Fibroblast of skin of scalp (primary cell): ENCODE measurements at regions not wholly inside any gene's neighbourhood (a gene's known extent, or its start where the extent isn't known, plus 50 kb on each side); places are given as distances from the start of the nearest gene placed in this dataset.
"Not testable (repeated sequence)": the region's sequence is repeated elsewhere in the genome, so short reads cannot be mapped to it uniquely, and the experiment has no call there.

Experiments
- DNase-seq: peaks from one replicate; pipeline ENCODE4 v3.0.0-alpha.2; 2013

DNA sequence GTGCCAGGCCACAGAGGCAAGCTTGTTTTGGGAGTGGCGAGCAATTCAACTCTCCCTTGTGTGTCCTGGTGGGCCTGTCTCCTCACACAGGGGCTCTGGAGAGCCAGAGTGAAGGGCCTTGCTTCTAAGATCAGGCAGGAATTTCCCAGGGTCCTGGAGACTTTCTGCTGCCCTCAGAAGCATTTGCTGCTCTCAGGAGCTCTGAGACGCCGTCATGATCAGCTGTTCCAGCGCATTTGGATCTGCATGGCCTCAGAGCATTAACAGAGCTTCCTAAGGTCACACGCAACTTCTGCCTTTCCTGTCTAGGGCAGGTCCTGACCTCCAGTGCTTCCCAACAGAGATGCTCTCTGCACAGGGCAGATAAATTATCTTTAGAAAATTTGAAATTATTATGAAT is 52.2 kb upstream of the C10orf90 start:
- DNase-seq, result no peak

GRCh38 chr10:126723226-126723625 is 52.7 kb upstream of the C10orf90 start:
- DNase-seq, result no peak

DNA sequence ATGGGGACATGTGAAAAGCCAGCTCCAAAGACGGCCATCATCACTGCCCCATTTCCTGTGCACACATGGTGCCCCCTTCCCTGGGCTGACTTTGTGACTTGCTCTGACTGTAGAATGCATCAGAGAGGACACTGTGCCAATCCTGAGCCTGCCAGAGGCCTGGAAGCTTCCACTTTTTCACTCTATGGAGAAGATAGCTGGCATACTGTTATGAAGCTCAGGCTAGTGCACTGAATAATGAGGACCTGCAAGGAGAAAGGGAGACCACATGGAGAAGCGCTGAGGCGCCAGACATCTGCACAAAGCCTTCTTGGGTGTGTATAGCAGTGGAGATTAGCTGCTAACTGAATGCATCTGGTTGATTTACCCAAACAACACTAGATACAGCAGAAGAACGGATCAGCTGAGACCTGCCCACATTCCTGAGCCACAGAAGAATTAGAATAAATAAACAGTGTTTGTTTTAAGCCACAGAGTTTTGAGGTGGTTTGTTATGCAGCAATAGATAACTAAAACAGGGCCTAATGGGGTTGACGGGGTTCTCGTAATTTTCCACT is 58.9 kb upstream of the C10orf90 start:
- DNase-seq, result no peak

- DNase-seq, result no peak
These were observed 60.5 kb upstream of the C10orf90 start for GRCh38 chr10:126730856-126731609.

DNA sequence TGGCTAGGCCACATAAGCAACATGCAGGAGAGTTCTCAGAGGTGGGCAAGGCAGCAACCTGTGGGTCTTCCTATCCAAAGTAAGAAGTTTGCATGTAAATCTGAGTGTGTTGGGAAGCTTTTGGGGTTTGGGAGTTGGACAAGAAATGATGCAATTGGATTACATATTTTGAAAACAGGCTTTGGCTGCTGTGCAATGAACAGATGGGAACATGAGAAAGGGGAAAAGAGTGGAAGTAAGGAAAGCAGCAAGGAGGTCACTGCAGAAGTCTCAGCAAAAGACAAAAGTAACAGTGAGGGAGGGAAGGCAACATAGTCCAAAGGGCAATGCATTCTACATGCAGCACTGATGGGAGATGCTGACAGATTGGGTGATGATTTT is 61.1 kb upstream of the C10orf90 start:
- peak; percentile 38 for DNase-seq

- DNase-seq, result no peak
These were observed 61.8 kb upstream of the C10orf90 start for GRCh38 chr10:126732308-126732707.

DNA sequence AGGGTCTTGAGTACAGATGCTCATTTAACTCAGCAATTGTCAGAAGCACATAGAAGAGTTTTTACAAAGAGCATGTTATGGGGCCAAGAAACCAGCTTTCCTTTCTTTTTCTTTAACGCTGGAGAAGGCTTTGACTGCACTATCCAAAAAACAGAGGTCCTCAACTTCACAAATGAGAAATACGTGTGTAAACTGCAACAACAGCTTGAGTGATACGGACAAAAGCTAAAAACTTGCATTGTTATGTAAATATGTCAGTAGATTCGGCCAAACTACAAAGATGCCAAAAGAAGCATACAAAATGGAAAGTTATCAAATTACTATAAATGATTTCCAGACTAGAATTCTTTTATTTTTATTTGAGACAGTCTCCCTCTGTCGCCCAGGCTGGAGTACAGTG is 62.4 kb upstream of the C10orf90 start:
- no peak for DNase-seq

GRCh38 chr10:126734015-126734414 is 63.5 kb upstream of the C10orf90 start:
- peak; percentile 60 for DNase-seq

DNA sequence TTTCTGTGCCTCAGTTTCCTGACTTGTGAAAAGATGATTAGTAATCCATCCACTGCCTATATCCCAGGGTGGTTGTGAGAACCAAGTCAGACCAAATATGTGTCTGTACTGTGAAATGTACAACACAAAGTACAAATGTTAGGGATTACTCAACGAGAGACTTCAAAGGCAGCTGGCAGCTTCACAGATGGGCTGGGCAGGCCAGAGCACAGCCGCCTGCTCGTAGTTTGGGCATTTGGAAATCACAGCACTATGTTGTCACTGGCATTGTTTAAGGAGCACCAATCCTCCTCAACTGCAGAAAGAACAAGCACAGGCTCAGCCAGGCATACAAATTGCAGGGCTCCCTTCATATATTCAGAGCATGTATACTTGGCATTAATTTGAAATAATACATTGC is 64.5 kb upstream of the C10orf90 start:
- no peak for DNase-seq

DNA sequence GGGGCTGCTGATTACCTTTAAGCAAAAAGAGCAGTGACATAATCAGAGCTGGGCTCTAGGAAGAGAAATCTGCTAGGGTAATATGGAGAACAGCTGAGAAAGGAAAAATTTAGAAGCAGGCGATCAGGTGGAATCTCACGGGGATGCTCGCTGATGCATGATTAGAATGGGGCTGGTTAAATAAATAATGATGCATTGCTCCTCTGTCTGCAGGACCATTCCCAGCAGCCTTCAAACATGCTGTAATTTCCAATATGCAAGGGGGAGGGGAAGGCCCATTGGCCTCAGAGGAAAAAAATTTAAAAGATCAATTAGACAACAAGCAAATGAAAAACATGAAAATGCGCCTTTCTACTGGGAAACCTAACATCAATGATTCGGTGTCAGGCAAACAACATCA is 65.6 kb upstream of the C10orf90 start:
- no peak for DNase-seq

- DNase-seq, result no peak
These were observed 66.2 kb upstream of the C10orf90 start for GRCh38 chr10:126736727-126737126.

GRCh38 chr10:126738001-126738400 is 67.5 kb upstream of the C10orf90 start:
- DNase-seq, result no peak

GRCh38 chr10:126744571-126744970 is 74.1 kb upstream of the C10orf90 start:
- DNase-seq, result no peak

GRCh38 chr10:126749015-126749655 is 78.6 kb upstream of the C10orf90 start:
- DNase-seq, result peak; percentile 88

DNA sequence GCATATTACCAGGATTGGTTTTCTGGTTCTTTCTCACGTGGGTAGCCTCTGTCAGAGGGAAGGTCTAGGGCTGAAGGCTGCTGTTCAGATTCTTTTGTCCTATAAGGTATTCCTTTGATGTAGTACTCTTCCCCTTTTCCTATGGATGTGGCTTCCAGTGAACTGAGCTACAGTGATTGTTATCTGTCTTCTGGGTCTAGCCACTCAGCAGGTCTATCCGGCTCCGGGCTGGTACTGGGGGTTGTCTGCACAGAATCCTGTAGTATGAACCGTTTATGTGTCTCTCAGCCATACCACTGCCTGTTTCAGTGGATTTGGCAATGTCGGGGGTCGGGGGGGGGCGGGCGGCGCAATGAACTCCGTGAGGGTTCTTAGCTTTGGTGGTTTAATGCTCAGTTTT is 84.5 kb upstream of the C10orf90 start:
- DNase-seq, result no peak

DNA sequence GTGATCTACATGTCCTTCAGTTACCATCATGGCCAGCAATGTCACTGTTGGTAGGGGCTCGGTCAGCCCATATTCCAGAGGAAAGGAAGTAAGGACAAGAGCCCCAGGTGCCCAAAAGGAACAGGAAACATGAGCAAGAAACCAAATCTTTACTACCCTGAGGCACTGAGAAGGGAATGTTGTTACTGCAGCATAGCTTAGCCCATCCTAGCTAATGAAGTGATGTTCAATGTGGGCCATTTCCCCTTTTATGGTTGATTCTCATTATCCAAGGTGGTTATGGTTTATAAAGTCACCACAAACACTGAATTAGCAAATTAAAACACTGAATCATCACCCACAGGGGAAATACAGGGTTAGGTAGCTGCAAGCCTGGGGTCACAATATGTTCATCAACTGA is 88.4 kb upstream of the C10orf90 start:
- DNase-seq, result no peak

DNA sequence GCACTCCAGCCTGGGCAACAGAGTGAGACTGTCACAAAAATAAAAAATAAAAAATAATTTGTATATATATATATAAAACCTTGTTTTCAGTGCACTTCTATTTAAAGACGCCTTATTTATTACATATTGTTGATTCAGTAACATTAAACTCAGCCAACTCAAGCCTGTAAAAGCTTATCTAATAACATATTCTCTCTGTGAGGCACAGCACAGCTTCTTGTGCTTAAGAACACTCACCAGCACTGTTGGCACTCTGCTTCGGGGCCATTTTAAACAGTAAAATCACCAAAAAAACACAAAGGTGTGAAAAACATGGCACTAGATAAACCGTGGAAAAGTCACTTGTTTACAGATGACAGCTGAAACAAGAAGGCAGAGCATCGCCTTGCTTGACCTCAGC is 89.0 kb upstream of the C10orf90 start:
- DNase-seq, result no peak

DNA sequence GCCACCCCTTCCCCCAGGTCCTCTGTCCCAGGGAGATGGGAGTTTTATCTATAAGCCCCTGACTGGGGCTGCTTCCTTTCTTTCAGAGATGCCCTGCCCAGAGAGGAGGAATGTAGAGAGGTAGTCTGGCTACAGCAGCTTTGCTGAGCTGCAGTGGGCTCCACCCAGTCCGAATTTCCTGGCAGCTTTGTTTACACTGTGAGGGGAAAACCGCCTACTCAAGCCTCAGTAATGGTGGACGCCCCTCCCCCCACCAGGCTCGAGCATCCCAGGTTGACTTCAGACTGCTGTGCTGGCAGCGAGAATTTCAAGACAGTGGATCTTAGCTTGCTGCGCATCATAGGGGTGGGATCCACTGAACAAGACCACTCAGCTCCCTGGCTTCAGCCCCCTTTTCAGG is 96.2 kb upstream of the C10orf90 start:
- DNase-seq, result not testable (repeated sequence)

DNA sequence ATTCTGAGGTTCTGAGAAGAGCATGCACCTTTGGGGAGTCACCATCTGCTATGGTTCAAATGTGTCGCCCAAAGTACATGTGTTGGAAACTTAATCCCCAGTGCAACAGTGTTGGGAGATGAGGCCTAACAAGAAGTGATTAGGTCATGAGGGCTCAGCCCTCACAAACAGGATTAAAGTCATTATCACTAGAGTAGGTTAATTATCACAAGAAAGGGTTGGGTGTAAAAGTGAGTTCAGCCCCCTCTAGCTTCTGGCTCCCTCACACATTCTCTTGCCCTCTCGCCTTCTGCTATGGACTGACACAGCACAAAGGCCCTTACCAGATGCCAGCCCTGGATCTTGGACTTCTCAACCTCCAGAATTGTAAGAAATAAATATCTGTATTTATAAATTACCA is 100.3 kb upstream of the C10orf90 start:
- DNase-seq, result no peak

DNA sequence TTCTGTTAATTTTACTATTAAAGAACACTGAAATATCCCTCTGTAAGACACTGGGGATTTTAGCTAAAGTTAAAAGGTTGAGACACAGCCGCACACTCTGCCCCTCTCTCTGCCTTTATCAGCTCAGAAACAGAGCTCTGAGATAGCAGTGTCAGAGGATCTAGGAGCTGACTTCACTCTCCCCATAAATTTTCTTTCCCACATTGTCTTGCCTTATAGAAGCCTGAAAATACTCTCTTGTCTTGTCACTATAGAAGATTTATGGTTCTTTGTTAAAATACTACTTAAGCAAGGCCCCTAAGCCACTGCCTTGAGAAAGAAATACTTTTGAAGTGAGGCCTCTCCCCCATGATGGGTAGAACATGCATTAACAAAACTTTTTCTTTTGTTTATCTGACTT is 105.7 kb upstream of the C10orf90 start:
- DNase-seq, result peak; percentile 12

GRCh38 chr10:126777714-126778113 is 107.2 kb upstream of the C10orf90 start:
- DNase-seq, result no peak

- DNase-seq, result no peak
These were observed 111.1 kb upstream of the C10orf90 start for GRCh38 chr10:126781450-126782216.

GRCh38 chr10:126783806-126784557 is 113.5 kb upstream of the C10orf90 start:
- no peak for DNase-seq
